Activated naive CD4-positive, alpha-beta T cell treated with anti-CD3 and anti-CD28 coated beads for 36 hours (primary cell): ENCODE measurements at regions not wholly inside any gene's neighbourhood (a gene's known extent, or its start where the extent isn't known, plus 50 kb on each side); places are given as distances from the start of the nearest gene placed in this dataset.

Experiments
- CTCF ChIA-PET: fragments of 350-600 bp; sonication (Branson Sonifier 250); formaldehyde crosslinking; loops from one replicate; lab custom pipeline; 2021; ENCODE audit warnings: antibody characterized with exemption; lab: Charles Lee
- DNase-seq: peaks from one replicate; pipeline ENCODE4 v3.0.0-alpha.2; 2020
- H3K27ac Mint-ChIP-seq: one replicate; pipeline ENCODE4 v1.8.0; 2021; ENCODE audit warnings: mild to moderate bottlenecking, mixed read lengths
- H3K27me3 Mint-ChIP-seq: one replicate; pipeline ENCODE4 v1.8.0; 2021; ENCODE audit warnings: low read depth, mixed read lengths
- H3K36me3 Mint-ChIP-seq: one replicate; pipeline ENCODE4 v1.8.0; 2021; ENCODE audit warnings: low read depth, mixed read lengths
- H3K4me1 Mint-ChIP-seq: one replicate; pipeline ENCODE4 v1.8.0; 2021; ENCODE audit warnings: low read depth, mixed read lengths
- H3K4me3 Mint-ChIP-seq: one replicate; pipeline ENCODE4 v1.8.0; 2021; ENCODE audit warnings: mild to moderate bottlenecking, moderate library complexity, mixed read lengths
- H3K9me3 Mint-ChIP-seq: one replicate; pipeline ENCODE4 v1.8.0; 2021; ENCODE audit warnings: mixed read lengths
- intact Hi-C: fragments of 100-400 bp; cut with micrococcal nuclease; formaldehyde crosslinking; loops from one replicate; pipeline ENCODE4 v1.15.1; 2023

DNA sequence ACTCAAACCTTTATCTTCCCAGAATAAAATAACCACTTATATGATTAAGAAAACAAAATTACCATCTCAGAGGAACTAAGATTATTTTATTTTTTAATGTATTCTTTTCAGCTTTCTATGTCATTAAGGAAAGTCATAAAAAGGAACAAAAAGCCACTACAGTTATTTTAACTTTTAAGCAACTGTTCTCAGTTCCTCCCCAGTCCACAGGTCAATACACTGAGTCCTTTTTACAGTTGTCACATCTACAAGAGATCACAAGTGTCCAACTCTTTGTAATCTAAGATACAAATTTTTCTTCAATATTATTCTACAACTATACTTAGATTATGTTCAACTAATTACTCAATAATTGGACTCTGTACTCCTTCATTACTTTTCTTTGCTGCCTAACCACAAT, 782.8 kb upstream of the ACO1 start:
- H3K4me1 Mint-ChIP-seq = peaks cover 7% of the 10 kb centered on the region
- no peaks in the 10 kb centered on the region for H3K36me3 Mint-ChIP-seq
- intact Hi-C loops = no loop called here
- H3K27me3 Mint-ChIP-seq = no peaks in the 10 kb centered on the region
- CTCF ChIA-PET = no interaction called here
- no peak overlapping the region for H3K27ac Mint-ChIP-seq
- DNase-seq = no peak
- H3K4me3 Mint-ChIP-seq = no peak overlapping the region
- no peaks in the 10 kb centered on the region for H3K9me3 Mint-ChIP-seq

DNA sequence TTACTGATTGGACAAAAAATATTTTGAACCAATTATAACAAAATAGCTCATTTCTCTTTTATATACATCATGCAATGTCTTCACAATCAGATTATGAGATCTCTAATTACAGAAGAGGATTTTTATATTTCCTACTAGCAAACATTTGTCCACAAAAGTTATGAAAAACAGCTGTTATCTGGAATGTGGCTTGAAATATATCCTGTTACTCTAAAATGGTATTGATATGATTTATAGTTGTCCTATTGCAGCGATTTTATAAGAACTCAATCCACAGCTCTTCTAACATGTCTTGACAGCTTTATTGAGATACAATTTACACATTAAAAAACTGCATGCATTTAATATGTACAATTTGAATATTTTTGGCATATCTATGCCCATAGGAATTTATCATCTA, 779.9 kb upstream of the ACO1 start:
- DNase-seq = no peak
- no peaks in the 10 kb centered on the region for H3K27me3 Mint-ChIP-seq
- no peak overlapping the region for H3K4me3 Mint-ChIP-seq
- H3K4me1 Mint-ChIP-seq = no peaks in the 10 kb centered on the region
- H3K9me3 Mint-ChIP-seq = no peaks in the 10 kb centered on the region
- CTCF ChIA-PET = no interaction called here
- no peaks in the 10 kb centered on the region for H3K36me3 Mint-ChIP-seq
- intact Hi-C loops = no loop called here
- no peak overlapping the region for H3K27ac Mint-ChIP-seq

- Mint-ChIP-seq H3K36me3 (no peaks in the 10 kb centered on the region), H3K27ac (no peak overlapping the region), H3K27me3 (no peaks in the 10 kb centered on the region), H3K4me1 (no peaks in the 10 kb centered on the region), H3K4me3 (no peak overlapping the region), H3K9me3 (no peaks in the 10 kb centered on the region)
- intact Hi-C loops = no loop called here
- CTCF ChIA-PET = no interaction called here
- no peak for DNase-seq
These were observed 779.3 kb upstream of the ACO1 start for GRCh38 chr9:31605164-31605563.

GRCh38 chr9:31606678-31607077, 777.8 kb upstream of the ACO1 start:
- Mint-ChIP-seq H3K27me3 (no peaks in the 10 kb centered on the region), H3K4me1 (no peaks in the 10 kb centered on the region), H3K36me3 (no peaks in the 10 kb centered on the region), H3K27ac (no peak overlapping the region), H3K4me3 (no peak overlapping the region), H3K9me3 (no peaks in the 10 kb centered on the region)
- CTCF ChIA-PET = no interaction called here
- DNase-seq = no peak
- intact Hi-C loops = no loop called here

- CTCF ChIA-PET = interaction anchor here (0.6 kb wide), 1 partner anchor 1354 kb away, joined by 4 read pairs; no protein-coding TSS in a partner anchor
- Mint-ChIP-seq H3K36me3 (no peaks in the 10 kb centered on the region), H3K9me3 (no peaks in the 10 kb centered on the region), H3K27ac (no peak overlapping the region), H3K4me3 (no peak overlapping the region), H3K4me1 (no peaks in the 10 kb centered on the region), H3K27me3 (no peaks in the 10 kb centered on the region)
- no peak for DNase-seq
- intact Hi-C loops = no loop called here
These were observed 776.0 kb upstream of the ACO1 start for GRCh38 chr9:31608416-31608815.

DNA sequence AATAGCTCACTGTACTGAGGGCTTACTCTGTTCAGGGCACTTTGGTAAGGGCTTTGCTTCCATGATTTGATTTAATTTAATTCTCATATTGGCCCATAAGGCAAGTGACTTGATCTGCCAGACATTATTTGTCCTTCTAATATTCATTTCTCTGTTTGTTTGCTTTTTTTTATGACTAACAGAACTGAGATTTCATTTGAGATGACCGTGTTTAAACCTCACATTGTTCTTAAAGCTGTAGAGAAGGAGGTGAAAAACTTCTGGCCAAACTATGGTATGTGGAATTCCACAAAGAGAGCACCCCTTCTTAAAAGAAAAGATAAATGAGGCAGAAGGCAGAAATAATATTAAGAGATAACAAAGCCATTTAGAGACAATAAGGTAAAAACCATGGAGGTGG, 775.6 kb upstream of the ACO1 start:
- CTCF ChIA-PET = no interaction called here

DNA sequence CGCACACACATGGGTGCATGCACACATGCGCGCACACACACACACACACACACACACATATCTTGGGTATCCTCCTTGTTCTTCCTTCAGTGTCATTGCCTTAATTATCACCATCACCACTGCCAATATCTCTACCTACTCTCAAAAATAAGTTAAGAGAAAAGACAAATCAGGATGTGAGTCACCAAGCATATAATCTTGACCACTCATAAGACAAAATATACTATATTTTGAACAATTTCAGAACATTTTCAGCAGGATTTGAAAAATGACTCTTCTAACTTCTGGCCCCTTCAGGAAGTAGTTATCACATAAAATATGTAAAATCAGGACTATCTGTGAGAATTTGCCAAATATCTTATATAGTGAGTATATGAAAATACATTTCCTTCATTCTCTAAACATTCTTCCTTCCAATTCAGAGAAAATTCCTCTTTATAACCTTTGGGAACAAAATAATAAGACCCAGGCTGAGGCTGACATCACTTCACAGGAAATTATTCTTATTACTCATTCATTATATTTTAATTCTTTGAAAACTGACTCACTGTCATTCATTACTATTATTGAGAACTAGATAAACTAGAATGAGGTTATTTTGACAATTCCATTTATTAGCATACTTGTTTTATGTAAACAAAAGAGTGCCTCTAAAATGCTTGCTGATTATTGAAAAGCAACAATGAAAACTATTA, 772.0 kb upstream of the ACO1 start:
- Mint-ChIP-seq H3K27ac (no peak overlapping the region), H3K36me3 (no peaks in the 10 kb centered on the region), H3K4me1 (no peaks in the 10 kb centered on the region), H3K27me3 (peaks cover 3% of the 10 kb centered on the region), H3K9me3 (no peaks in the 10 kb centered on the region), H3K4me3 (no peak overlapping the region)
- intact Hi-C loops = no loop called here
- CTCF ChIA-PET = no interaction called here
- no peak for DNase-seq

More for the DNA sequence above, 775.6 kb upstream of the ACO1 start:
- no peak for DNase-seq
- Mint-ChIP-seq H3K4me3 (no peak overlapping the region), H3K9me3 (no peaks in the 10 kb centered on the region), H3K4me1 (no peaks in the 10 kb centered on the region), H3K36me3 (no peaks in the 10 kb centered on the region), H3K27me3 (peaks cover under 1% of the 10 kb centered on the region), H3K27ac (no peak overlapping the region)
- intact Hi-C loops = no loop called here

DNA sequence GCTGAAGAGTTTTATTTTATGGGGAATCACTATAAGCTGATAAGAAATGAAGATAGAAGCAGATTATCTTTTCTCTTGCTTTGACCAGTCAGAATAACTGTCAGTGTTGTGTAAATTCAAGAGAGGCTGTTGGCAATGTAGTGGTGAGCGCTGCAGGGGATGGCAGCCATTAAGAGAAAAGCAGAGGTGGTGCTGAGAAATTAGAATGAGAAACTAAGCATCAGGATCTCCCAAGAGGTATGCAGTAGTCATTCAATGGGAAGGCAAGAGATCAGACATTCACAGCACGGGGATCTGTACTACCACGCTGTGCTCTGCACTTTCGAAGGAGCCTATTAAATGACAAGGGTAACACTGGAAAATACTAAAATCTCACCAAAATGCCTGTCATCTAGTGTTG, 768.5 kb upstream of the ACO1 start:
- intact Hi-C loops = no loop called here
- H3K27ac Mint-ChIP-seq = no peak overlapping the region
- no peaks in the 10 kb centered on the region for H3K4me1 Mint-ChIP-seq
- peaks cover 3% of the 10 kb centered on the region for H3K27me3 Mint-ChIP-seq
- H3K9me3 Mint-ChIP-seq = no peaks in the 10 kb centered on the region
- no peak overlapping the region for H3K4me3 Mint-ChIP-seq
- CTCF ChIA-PET = no interaction called here
- DNase-seq = no peak
- H3K36me3 Mint-ChIP-seq = no peaks in the 10 kb centered on the region

DNA sequence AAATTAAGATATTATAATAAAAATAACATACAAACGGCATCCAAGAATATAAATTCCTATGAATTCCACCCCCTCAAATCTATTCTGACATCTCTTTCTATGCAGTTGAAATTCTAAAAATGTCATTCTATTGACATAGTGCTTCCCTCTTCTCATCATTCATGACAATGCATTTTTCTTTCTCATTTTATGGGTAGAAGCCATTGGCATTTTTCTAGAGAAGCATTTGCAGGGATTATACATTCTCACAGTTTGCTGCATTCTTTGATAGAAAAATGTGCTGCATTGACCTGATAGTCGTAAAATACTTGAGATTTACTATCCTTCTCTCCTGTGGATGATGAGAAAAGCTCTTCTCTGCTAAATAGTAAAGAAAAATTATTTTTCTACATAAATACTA, 760.9 kb upstream of the ACO1 start:
- no peaks in the 10 kb centered on the region for H3K36me3 Mint-ChIP-seq
- no peak overlapping the region for H3K4me3 Mint-ChIP-seq
- peaks cover 2% of the 10 kb centered on the region for H3K9me3 Mint-ChIP-seq
- no peaks in the 10 kb centered on the region for H3K4me1 Mint-ChIP-seq
- CTCF ChIA-PET = no interaction called here
- DNase-seq = no peak
- no peaks in the 10 kb centered on the region for H3K27me3 Mint-ChIP-seq
- intact Hi-C loops = no loop called here
- no peak overlapping the region for H3K27ac Mint-ChIP-seq

GRCh38 chr9:31629292-31629691, 755.2 kb upstream of the ACO1 start:
- Mint-ChIP-seq H3K4me1 (no peaks in the 10 kb centered on the region), H3K4me3 (no peak overlapping the region), H3K36me3 (no peaks in the 10 kb centered on the region), H3K27ac (no peak overlapping the region), H3K9me3 (peaks cover 2% of the 10 kb centered on the region), H3K27me3 (no peaks in the 10 kb centered on the region)
- no peak for DNase-seq
- intact Hi-C loops = no loop called here
- CTCF ChIA-PET = no interaction called here

- CTCF ChIA-PET = no interaction called here
- intact Hi-C loops = no loop called here
These were observed 747.2 kb upstream of the ACO1 start for GRCh38 chr9:31637265-31637664.

GRCh38 chr9:31637861-31638260, 746.6 kb upstream of the ACO1 start:
- peaks cover 5% of the 10 kb centered on the region for H3K4me1 Mint-ChIP-seq
- H3K9me3 Mint-ChIP-seq = no peaks in the 10 kb centered on the region
- H3K27ac Mint-ChIP-seq = no peak overlapping the region
- CTCF ChIA-PET = no interaction called here
- H3K27me3 Mint-ChIP-seq = no peaks in the 10 kb centered on the region
- intact Hi-C loops = no loop called here
- no peaks in the 10 kb centered on the region for H3K36me3 Mint-ChIP-seq
- no peak overlapping the region for H3K4me3 Mint-ChIP-seq
- DNase-seq = no peak

More at GRCh38 chr9:31637265-31637664, 747.2 kb upstream of the ACO1 start:
- no peak overlapping the region for H3K27ac Mint-ChIP-seq
- no peaks in the 10 kb centered on the region for H3K27me3 Mint-ChIP-seq
- DNase-seq = no peak
- H3K4me1 Mint-ChIP-seq = peaks cover 5% of the 10 kb centered on the region
- no peak overlapping the region for H3K4me3 Mint-ChIP-seq
- H3K36me3 Mint-ChIP-seq = no peaks in the 10 kb centered on the region
- H3K9me3 Mint-ChIP-seq = no peaks in the 10 kb centered on the region

- no peak overlapping the region for H3K27ac Mint-ChIP-seq
- no peak overlapping the region for H3K4me3 Mint-ChIP-seq
- no peaks in the 10 kb centered on the region for H3K9me3 Mint-ChIP-seq
- H3K4me1 Mint-ChIP-seq = peaks cover 5% of the 10 kb centered on the region
- intact Hi-C loops = no loop called here
- no peaks in the 10 kb centered on the region for H3K27me3 Mint-ChIP-seq
- no peaks in the 10 kb centered on the region for H3K36me3 Mint-ChIP-seq
- no peak for DNase-seq
- CTCF ChIA-PET = no interaction called here
These were observed 745.0 kb upstream of the ACO1 start for GRCh38 chr9:31639451-31639850.
